Left lung (tissue), 4 donors: ENCODE measurements at regions not wholly inside any gene's neighbourhood (a gene's known extent, or its start where the extent isn't known, plus 50 kb on each side); places are given as distances from the start of the nearest gene placed in this dataset.

ENCODE experiments used
- ATAC-seq: fragments of 200-7000 bp; cut with Tn5 transposase; one replicate; pipeline ENCODE4 v1.9.1; 2020; ENCODE audit warnings: moderate library complexity
- DNase-seq, 4 donors: peaks; one replicate each; pipeline ENCODE4 v3.0.0-alpha.2; 2013 to 2020
- H3K27ac ChIP-seq, 2 donors: fragments of 200-600 bp; sonication (generic) in 1 of 2; one replicate each; pipeline versions ENCODE4 v1.5.0 to v1.8.0; 2020 to 2021
- H3K27me3 ChIP-seq, 2 donors: fragments of 200-600 bp; sonication (generic) in 1 of 2; one replicate each; pipeline versions ENCODE4 v1.5.0 to v1.8.0; 2020 to 2021
- H3K36me3 ChIP-seq, 2 donors: fragments of 200-600 bp; sonication (generic) in 1 of 2; one replicate each; pipeline versions ENCODE4 v1.5.0 to v1.8.0; 2020 to 2021
- H3K4me1 ChIP-seq, 2 donors: fragments of 200-600 bp; one replicate each; pipeline ENCODE4 v1.8.0; 2021
- H3K4me3 ChIP-seq, 2 donors: fragments of 200-600 bp; sonication (generic) in 1 of 2; one replicate each; pipeline versions ENCODE4 v1.5.0 to v1.8.0; 2020 to 2021; ENCODE audit warnings: mild to moderate bottlenecking in 1 of 2
- H3K9me3 ChIP-seq, 2 donors: fragments of 200-600 bp; sonication (generic) in 1 of 2; one replicate each; pipeline versions ENCODE4 v1.5.0 to v1.8.0; 2020 to 2021
- intact Hi-C, 2 donors: fragments of 100-400 bp; cut with DNase I; formaldehyde crosslinking; loops; one replicate each; pipeline versions ENCODE4 v1.11.2 to v1.14.2; 2022
- TF ChIP-seq, protein P1 (sequence below), 2 donors: fragments of 200-600 bp; sonication (generic) in 1 of 2; IDR thresholded peaks; one replicate each; pipeline versions ENCODE4 v1.5.0 to v1.8.0; 2021; ENCODE audit warnings: antibody characterized with exemption in 2 of 2
- donor health status: DM: no; HTN: yes; CAD: no.
- donor health status: DM: no; HTN: no; CAD: no.

DNA sequence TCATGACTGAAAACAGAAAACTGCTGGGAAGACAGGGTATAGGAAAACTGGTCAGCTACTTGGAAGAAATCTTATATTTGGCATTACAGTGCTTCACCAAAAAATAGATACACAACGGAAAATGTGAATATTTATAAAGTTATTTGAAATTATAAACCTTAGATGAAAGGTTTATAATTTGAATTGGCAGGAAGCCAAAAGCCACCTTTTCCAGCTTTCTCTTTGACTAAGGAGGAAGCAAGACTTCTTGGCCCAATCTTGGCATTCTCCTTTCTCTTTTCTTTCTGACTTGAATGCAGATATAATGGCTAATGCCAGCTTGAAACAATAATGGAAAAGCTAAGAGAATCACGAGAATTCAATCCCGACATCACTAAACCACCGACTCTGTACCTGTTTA is 196.5 kb upstream of the PIK3C3 start:
- DNase-seq (no peak), ATAC-seq (no peak)
- no peaks in the 10 kb centered on the region for H3K27me3 ChIP-seq
- H3K36me3 ChIP-seq = no peaks in the 10 kb centered on the region
- no peaks in the 10 kb centered on the region for H3K9me3 ChIP-seq
- no peak overlapping the region for H3K27ac ChIP-seq
- TF ChIP-seq, protein P1, sequence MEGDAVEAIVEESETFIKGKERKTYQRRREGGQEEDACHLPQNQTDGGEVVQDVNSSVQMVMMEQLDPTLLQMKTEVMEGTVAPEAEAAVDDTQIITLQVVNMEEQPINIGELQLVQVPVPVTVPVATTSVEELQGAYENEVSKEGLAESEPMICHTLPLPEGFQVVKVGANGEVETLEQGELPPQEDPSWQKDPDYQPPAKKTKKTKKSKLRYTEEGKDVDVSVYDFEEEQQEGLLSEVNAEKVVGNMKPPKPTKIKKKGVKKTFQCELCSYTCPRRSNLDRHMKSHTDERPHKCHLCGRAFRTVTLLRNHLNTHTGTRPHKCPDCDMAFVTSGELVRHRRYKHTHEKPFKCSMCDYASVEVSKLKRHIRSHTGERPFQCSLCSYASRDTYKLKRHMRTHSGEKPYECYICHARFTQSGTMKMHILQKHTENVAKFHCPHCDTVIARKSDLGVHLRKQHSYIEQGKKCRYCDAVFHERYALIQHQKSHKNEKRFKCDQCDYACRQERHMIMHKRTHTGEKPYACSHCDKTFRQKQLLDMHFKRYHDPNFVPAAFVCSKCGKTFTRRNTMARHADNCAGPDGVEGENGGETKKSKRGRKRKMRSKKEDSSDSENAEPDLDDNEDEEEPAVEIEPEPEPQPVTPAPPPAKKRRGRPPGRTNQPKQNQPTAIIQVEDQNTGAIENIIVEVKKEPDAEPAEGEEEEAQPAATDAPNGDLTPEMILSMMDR (IDR thresholded peaks at IDR 0.05) = no peak
- intact Hi-C loops = no loop called here
- no peak overlapping the region for H3K4me3 ChIP-seq
- no peaks in the 10 kb centered on the region for H3K4me1 ChIP-seq

DNA sequence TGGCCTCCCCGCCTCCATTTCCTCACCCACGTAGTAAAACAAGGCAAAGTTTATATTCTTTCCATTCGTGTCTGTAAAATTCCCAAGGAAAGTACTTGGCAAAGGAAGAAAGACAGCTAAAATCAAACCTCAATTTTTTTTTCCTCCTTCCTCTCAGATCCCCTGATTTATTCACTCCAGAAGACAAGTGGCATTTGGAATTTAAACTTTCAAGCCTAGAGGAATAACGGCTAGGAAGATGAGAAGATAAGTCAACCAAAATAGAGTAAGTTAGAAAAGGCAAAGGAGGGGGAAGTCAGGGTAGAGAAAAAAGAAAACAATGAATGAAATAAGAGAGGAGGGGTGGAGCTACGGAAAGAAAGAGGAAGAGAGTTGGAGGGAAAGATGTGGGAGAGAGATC is 198.9 kb upstream of the PIK3C3 start:
- ATAC-seq (no peak), DNase-seq (no peak)
- Histone ChIP-seq H3K27ac (no peak overlapping the region), H3K36me3 (no peaks in the 10 kb centered on the region), H3K9me3 (no peaks in the 10 kb centered on the region), H3K27me3 (no peaks in the 10 kb centered on the region), H3K4me3 (no peak overlapping the region), H3K4me1 (no peaks in the 10 kb centered on the region)
- TF ChIP-seq, protein P1 (IDR thresholded peaks at IDR 0.05) = no peak
- intact Hi-C loops = no loop called here

DNA sequence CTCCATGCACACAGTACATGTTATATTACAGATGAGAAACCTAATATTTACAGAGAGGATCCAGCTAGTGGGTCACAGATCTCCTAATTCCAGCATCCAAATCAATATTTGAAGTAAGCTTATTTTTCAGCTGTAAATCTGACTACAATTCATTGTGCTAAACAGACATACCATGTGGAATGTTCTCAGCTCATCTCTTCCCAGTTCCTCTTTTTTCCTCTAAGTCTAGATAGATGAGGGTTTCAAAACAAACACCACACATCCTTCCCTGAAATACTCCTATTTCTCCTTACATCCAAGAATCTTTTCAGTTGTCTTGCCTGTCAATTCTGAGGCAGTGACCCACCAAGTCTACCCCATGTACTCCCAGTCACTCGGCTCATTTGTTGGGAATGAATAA is 200.7 kb upstream of the PIK3C3 start:
- TF ChIP-seq, protein P1 (IDR thresholded peaks at IDR 0.05) = no peak
- intact Hi-C loops = no loop called here
- ATAC-seq = no peak

DNA sequence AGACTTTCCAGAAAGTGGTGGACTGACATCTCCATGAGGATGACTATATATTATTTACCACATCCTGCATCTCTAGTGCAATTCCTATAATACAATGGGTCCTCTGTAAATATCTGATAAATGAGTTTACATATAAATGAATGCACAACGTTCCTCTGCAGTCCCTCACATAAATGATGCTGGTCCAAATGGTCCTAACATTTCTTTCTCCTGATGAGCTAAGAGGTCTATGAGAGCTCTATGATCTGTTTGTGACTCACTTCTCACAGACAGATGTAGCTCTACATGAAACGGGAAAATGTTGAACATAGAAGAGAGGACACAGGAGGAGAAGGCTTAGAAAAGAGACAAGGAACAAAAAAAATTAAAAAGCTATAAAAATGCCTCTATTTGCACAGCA is 201.2 kb upstream of the PIK3C3 start:
- TF ChIP-seq, protein P1 (IDR thresholded peaks at IDR 0.05) = no peak
- DNase-seq (no peak), ATAC-seq (no peak)
- intact Hi-C loops = no loop called here
- Histone ChIP-seq H3K36me3 (no peaks in the 10 kb centered on the region), H3K4me3 (no peak overlapping the region), H3K9me3 (no peaks in the 10 kb centered on the region), H3K27ac (no peak overlapping the region), H3K27me3 (no peaks in the 10 kb centered on the region), H3K4me1 (no peaks in the 10 kb centered on the region)

More for the DNA sequence above, 200.7 kb upstream of the PIK3C3 start:
- Histone ChIP-seq H3K27me3 (no peaks in the 10 kb centered on the region), H3K9me3 (no peaks in the 10 kb centered on the region), H3K27ac (no peak overlapping the region), H3K4me1 (no peaks in the 10 kb centered on the region), H3K36me3 (no peaks in the 10 kb centered on the region), H3K4me3 (no peak overlapping the region)
- no peak for DNase-seq

GRCh38 chr18:41752826-41753225 is 202.2 kb upstream of the PIK3C3 start:
- DNase-seq = no peak
- ATAC-seq = no peak
- Histone ChIP-seq H3K9me3 (no peaks in the 10 kb centered on the region), H3K4me1 (no peaks in the 10 kb centered on the region), H3K27me3 (no peaks in the 10 kb centered on the region), H3K4me3 (no peak overlapping the region), H3K27ac (no peak overlapping the region), H3K36me3 (no peaks in the 10 kb centered on the region)
- TF ChIP-seq, protein P1 (IDR thresholded peaks at IDR 0.05) = no peak
- intact Hi-C loops = no loop called here
